GM21529 (cell line): ENCODE measurements at regions not wholly inside any gene's neighbourhood (a gene's known extent, or its start where the extent isn't known, plus 50 kb on each side); places are given as distances from the start of the nearest gene placed in this dataset.

Source experiments
- ATAC-seq: cut with Tn5 transposase; IDR thresholded peaks from one replicate; pipeline ENCODE4 v1.9.1; 2021; ENCODE audit not compliant: unreplicated experiment

DNA sequence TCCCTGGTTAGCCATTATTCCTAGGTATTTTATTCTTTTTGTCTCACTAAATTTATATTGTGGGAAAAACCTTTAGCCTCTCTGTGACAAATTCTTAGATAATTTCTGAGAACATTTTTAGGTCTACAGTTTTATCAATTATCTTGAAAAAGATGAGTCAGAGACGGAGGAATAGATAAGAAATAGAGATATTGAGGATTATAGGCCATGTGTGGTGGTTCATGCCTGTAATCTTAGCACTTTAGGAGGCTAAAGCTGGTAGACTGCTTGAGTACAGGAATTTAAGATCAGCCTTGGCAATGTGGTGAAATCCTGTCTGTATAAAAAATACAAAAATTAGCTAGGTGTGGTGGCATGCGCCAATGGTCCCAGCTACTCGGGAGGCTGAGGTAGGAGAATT is 960.2 kb downstream of the SQOR start:
- no peak for ATAC-seq

DNA sequence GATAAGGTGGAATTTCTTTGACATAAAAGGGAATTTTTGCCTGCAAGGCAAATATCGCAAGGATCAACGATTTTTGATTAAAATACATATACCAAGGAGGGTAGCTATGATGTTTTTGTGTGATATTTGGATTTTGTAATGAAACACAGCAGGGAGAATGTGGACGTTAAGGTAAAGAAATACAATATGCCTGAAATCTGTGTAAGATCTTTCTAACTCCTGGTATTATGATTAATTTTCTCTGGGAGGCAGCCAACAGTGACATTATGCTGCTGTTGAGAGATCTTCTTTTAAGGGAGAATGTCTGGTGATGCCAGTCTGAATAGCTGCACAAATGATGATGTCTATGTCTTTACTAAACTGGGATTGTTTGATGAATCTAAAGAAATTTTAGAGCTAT is 972.2 kb downstream of the SQOR start:
- no peak for ATAC-seq

DNA sequence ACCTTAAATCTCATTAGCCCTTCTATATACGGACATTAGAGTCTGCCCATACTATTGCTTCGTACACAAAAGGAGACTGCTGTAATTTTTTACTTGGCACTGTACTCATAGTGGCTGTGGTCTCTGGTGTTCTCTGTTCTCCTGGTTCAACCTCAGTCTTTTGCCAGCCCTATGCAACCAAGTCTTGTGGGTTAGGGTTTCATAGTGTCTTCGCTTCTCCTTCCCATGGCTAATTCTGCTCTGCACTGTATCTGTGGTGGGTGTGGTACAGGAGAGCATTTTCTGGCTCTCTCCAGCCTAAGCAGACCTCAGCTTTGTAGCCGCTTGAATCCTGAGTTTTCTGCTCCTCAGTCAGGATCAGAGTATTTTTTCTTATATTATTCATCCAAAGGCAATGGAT is 981.2 kb downstream of the SQOR start:
- no peak for ATAC-seq

DNA sequence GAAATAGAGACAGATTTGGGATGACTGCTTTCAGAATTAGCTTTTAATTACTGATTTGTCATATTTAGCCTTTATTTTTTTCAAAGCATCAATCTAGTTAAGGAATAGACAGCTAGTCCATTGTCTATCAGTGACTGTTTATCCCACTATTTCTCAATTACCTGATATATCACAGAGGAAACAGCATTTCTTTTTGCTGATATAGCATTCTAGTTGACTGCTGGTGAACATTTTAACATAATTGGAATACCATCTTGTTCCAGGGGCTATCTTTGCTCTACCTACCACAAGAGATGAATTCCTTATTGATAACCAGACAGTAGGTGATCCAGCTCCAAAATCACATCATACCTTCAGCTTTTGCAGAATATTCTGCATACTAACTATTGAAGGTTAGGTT is 982.7 kb downstream of the SQOR start:
- no peak for ATAC-seq

DNA sequence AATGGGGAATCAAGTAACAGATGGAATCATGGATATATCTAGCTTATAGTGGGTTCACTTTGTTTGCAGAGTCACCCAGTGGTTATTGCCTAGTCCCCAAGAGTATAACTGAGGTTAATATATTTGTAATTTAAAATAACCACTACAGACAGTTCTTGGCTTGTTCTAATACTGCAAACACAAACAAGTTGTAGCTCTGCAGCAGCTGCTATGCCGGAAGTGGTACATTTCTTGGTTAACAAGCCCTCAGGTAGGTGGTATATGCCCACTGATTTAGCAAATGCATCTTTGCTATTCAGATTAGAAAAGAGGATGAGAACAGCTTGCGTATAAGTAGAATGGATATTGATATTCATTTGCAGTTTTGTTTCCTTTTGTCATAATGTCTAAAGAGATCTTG is 984.2 kb downstream of the SQOR start:
- no peak for ATAC-seq

DNA sequence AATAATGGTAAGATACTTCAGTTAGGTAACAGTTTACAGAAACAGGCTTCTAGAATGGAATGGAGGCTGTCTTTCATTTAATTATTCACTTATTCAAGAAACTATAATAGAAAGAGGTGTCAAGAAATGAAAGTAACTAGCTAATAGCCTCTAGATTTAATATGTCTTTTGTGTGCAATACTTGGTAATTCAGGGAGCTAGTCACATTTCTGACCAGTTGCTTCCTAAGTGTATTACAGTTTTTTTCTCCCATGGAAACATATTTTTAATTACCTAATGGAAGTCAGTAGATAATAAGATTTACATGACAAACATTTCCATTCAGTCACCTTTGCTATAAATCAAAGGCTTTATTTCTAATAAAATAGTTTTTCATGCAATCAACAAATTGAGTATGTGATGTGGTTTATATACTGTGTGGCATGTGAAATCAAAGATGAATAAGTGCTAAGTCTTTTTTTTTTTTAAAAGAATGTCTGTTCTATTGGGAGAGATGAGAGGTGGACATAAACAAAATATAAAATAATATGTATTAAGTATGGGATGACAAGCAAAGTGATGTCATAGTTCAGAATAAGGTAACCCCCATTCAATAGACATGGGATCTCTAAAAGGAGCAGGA is 985.7 kb downstream of the SQOR start:
- ATAC-seq = no peak

DNA sequence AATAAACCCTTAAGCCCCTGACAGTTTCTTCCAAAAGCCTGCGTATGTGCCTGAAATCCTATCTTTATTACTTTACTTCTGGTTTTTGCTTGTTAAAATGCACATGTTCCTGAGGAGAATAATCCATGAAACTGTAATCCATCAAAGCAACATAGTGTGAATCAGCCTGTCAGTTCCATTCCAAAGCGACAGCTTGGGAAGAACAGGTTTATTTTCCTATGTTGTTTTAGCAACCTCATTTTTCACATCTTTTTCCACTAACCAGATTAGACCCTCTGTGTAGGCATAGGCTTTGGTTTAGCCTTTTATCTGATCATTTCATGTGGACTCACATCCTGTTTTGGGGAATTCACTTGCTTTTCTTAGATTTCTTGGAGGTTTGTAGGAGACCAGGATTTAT is 988.0 kb downstream of the SQOR start:
- no peak for ATAC-seq

DNA sequence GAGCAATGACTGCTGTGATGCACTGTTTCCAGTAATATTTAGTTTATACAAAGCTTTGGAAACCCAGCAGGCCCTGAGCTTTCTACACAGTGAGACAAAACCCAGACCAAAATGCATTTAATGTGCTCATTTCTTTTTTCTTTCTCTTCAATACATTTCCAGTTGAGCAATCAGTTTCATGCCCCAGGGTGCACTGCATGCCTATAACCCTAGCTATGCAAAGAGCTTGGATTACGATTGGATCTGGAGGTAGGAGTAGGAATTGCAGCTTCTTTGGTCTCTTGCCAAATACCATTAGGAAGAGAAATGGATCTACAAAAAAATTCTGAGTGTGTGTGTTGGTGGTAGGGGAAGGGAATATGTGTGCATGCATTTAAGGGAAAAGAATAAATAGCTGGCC is 1001.4 kb downstream of the SQOR start:
- ATAC-seq = no peak

DNA sequence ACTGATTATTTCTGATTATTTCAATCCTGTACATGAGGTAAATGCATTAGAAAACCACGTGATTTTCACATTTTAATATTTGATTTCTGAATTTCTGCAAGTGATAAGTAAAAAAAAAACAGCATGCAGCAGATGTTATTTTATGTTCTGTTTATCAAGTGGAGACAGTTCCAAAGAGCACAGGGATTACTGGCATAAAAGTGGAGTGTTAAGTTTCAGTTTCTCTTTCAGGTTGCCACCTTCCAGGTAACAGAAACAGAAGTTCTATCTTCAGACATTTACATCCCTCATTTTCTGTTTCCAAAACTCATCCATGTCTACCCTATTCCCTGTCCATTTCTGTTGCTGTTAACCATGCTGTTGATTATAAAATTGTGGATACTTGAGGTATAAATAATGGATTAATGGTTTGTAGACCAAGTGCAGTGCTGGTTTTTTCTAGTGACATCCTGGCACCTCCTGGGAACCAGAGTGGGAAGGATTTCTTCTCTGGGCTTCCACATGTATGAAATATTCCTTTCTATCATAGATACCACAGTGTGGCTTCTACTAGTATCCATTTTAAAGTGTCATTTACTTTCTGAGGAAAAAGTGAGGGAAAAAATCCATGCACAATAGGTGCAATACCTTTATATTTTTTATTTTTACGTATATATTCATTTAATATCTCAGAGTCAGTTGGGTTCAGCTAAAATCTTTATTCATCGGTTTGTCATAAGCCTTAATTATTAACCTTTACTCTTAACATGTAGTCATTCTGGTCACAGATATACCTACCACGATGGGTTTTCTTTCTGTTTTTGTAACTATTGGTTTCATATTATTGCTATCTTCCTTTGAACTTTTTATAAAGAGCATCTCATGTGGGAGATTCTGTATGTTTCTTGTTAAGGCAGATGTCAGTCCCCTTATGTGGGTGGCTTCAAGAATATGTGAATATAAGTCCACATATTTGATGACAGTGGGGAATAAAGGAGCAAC is 1010.0 kb downstream of the SQOR start:
- ATAC-seq = no peak

DNA sequence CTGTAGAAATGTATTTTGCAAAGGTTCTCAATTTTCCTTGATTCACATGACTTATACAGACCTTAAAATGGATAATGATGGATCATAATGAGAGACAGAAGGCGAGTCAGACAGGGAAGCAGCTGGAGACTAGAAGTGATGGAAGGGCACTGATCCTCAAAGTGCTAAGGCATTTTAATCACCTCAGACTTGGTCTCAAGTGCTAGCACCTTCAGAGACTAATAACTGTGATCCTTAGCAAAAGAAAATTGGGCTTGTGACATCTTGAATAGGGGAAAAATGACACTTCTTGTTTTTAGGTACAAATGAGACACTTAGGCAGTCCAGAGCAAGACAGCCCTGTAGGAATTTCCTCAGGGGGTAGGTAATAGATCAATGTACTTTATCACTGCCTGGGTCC is 1011.7 kb downstream of the SQOR start:
- no peak for ATAC-seq

DNA sequence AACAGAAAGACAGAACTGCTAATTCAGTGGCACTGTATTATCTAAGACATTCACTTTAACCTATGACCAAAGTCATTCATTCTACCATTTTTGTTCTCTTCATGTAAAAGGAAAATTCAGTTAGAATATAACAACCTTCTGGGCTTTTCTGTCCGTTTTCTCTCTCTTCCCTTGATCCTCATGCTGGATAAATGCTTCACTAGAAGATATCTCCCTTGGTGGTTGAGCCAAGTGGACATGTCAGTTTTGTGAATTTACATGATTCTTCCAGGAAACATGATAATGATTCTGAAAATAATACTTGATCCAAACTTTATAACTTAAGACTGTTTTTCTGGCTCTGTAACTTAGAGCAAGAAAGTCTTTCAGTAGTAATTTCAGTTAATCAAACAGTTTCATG is 1012.2 kb downstream of the SQOR start:
- no peak for ATAC-seq

DNA sequence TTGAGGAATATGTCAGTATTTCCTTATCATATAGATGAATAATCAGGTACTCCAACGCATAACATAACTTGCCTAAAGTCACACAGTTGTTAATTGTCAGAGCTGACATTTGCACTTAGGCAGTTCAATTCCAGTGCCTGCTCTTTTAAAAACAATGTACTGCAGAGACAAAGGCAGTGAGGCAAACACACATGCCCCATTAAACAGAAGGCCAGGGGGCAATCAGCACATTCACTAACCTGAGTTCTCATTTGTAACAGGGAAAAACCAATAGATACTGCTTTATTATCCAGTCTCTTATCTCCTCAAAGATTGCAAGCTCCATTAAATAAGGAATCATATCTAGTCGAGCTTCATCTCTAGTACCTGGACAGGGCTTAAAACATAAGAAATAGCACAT is 1017.4 kb downstream of the SQOR start:
- ATAC-seq = no peak

DNA sequence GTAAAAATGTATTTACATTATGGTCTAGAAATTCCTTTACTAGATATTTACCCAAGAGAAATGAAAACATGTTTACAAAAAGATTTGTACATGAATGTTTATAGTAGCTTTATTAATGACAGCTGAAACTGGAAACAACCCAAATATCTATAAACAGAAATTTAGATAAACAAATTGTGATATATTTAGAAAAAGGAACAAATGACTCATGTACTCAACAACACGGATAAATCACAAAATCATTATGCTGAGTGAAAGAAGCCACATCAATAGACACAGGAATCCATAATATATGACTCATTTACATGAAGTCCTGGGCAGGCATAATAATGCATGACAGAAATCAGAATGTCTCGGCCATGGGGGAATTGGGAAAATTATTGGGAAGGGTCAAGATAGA is 1020.2 kb downstream of the SQOR start:
- ATAC-seq = no peak

DNA sequence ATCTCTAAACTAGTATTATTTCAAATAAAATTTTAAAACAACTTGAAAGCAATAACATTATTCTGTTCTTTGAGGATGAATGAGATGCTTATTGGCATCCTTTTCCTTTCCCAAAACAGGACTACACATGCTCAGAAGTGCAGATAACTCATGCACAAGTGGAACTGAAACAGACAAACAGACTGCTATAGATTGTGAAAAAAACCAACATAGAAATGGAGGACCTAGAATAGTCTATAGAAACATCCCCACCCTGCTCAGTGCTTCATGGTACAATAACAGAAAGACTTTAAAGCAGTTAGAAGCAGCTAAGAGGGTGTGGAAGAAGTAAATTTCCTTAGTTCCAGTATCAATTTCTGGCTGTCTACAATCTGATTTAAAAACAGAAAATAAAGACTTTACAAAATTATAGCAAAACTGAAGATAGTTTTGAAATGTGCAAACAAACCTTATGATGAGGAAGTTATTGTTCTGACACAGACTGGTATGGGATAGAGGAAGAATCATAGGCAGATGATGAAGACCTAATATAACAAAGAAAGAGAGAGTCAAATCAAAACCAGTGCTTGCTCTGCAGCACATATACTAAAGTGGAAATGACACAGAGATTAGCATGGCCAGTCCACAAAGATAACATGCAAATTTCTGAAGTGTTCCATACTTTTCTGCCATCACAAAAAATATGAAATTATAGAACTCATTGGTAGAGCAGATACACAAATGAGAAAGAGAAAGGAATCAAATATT is 1025.4 kb downstream of the SQOR start:
- ATAC-seq = no peak

DNA sequence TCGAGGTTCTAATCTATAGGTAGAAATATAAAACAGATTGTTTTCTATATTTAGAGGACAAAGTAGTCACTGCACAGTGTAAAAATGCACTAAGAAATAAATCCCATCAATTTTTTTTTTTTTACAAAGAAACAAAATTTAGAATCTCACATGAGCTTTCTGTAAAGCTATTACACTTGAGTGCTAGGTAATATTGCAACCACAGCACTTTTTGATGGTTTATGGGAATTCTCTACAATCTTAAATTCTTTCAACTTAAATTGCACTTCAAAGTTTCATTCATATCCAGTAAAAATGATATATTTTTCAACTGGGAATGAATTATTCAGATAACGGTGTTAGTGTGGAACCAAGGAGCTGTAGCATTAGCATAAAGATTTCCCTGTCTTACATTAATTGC is 1035.4 kb downstream of the SQOR start:
- no peak for ATAC-seq

DNA sequence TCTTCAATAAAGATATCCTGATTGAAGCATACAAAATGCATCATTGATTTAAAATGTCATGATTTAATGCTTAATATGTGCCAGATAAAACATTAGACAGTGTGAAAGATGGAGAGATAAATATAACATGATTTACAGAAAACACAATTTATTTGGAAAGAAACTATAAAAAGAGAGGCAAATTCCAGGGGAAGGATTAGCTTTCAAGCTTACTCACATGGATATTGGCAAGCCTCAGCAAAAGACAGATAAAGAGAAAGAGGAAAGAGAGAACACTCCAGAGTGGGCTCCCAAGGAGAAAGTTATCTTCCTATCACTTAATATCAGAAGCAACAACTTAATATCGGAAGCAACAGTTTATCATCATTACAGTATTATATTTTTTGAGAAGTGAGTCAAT is 1036.5 kb downstream of the SQOR start:
- no peak for ATAC-seq

DNA sequence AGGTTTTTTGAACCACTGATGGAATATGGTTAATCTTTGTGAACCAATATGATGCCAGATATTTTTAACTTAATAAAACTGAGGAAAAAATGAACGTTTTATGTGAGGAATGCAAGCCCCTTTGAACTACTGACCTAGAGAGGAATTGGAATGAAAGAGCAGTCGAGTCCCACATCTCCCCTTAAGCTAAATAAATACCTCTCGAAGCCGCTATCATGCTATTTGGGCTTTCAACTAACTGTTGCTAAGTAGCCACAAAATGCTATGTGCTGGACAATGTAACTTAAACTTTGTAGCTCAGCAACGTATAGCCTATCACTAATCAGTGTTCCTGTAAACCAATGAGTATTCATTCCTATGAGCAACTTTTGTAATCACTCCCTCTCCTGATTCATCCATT is 1037.2 kb downstream of the SQOR start:
- ATAC-seq = no peak

DNA sequence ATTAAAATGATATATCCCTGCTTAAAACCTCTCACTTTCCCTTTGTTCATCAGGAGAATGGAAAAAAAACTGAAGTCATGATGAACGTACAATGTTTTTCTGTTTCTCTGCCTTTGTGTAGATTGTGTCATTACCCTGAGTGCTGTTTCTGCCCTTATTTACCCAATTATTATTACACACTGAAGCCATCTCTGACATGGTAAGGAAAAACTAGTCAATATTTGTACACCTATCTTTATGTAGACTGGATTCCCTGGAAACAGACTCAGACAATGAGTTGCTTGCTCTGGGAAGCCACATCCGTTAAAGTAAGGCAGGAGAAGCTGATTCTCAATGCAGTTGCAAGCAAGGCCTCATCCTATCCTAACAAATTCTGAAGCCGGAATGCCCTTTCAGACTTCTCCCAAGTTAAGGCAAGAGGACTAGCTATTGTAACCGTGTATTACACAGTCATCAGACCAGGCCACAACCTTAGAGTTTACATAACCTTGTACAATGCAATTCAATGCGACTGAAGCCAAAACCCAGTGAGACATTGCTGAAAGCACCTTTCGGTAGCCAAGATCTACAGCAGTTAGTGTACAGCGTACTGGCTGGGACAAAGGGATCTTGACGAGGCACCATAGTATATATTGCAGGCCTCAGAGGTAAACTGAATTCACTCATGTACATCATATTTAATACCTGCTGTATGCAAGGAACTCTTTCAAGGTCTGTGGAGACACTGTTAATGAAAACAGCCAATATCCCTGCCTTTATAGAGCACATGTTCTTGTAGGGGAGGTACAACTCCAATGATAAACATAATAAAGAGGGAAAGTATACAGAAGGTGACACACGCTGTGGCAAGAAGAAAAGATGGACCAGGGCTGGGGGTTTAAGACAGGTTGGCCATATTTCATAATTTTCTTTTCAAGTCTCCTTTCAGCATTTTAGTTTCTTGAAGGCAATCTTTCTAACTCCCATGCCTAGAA is 1040.8 kb upstream of the SEMA6D start:
- ATAC-seq = no peak

DNA sequence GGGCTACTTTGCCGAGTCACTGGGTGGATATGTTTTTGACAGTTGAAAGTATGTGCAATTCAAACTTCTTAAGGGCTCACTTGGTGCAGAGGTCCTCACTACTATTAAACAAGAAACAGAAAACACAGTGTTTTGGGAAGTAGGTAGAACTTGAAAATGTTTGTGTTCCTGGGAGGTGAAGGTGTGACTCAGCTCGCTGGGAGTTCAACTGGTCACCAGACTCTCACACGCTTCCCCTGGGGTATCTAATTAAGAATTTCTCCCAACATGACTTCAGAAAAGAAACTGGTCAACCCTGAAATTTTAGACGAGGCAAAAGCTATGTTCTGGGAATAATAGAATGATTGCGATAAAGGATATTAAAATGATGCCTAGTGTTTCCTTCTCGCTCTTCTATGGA is 1039.8 kb upstream of the SEMA6D start:
- ATAC-seq = no peak

DNA sequence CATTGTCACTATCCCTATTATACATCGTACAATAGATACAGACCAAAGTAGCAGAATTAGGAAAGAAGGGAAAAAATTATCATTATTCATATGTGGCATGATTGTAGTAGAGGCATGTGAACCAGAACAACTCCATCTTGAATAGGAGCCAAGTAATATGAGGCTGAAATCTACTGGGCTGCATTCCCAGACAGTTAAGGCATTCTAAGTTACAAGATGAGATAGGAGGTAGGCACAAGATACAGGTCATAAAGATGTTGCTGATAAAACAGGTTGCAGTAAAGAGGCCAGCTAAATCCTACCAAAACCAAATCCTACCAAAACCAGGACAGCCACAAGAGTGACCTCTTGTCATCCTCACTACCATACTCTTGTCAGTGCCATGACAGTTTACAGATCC is 1035.4 kb upstream of the SEMA6D start:
- no peak for ATAC-seq
